ENCODE measurements at regions not wholly inside any gene's neighbourhood (a gene's known extent, or its start where the extent isn't known, plus 50 kb on each side); places are given as distances from the start of the nearest gene placed in this dataset.

DNA sequence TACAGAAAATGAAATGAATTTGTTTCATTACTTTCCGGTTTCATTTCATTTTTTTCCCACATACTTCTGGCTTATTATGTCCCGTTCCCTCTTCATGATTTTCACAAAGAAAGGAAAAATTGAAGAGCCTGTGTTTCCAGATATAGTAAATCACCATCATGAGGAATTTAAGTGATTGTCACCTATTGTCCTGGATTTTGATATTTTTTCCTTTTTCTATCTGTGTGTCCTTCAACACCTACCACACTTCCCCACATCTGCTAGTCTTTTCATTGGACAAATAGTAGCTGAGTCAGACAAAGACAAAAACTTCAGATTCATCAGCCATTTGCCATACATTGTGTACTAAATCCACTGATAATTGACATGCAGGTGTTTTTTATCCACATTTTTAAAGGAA, 258.2 kb upstream of the HSF2 start:
- TF ChIP-seq POLR2AphosphoS5 (IDR thresholded peaks at IDR 0.05): no peak
- TF ChIP-seq EP300 (IDR thresholded peaks at IDR 0.05): no peak
- TF ChIP-seq POLR2A (IDR thresholded peaks at IDR 0.05): no peak
- TF ChIP-seq, protein P1, sequence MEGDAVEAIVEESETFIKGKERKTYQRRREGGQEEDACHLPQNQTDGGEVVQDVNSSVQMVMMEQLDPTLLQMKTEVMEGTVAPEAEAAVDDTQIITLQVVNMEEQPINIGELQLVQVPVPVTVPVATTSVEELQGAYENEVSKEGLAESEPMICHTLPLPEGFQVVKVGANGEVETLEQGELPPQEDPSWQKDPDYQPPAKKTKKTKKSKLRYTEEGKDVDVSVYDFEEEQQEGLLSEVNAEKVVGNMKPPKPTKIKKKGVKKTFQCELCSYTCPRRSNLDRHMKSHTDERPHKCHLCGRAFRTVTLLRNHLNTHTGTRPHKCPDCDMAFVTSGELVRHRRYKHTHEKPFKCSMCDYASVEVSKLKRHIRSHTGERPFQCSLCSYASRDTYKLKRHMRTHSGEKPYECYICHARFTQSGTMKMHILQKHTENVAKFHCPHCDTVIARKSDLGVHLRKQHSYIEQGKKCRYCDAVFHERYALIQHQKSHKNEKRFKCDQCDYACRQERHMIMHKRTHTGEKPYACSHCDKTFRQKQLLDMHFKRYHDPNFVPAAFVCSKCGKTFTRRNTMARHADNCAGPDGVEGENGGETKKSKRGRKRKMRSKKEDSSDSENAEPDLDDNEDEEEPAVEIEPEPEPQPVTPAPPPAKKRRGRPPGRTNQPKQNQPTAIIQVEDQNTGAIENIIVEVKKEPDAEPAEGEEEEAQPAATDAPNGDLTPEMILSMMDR (IDR thresholded peaks at IDR 0.05): no peak
- ATAC-seq: no peak
- Histone ChIP-seq H3K9me3 (no peaks in the 10 kb centered on the region), H3K27ac (no peak overlapping the region), H3K27me3 (no peaks in the 10 kb centered on the region), H3K36me3 (no peaks in the 10 kb centered on the region), H3K4me3 (no peak overlapping the region), H3K4me1 (peaks cover 0 to 13% (median 0%) of the 10 kb centered on the region in 3 donors)
- WGBS, 2 donors (ENCODE audit: low coverage in 1 of 2): 77 to 83% methylated on average over 2 of the region's 2 CpGs

DNA sequence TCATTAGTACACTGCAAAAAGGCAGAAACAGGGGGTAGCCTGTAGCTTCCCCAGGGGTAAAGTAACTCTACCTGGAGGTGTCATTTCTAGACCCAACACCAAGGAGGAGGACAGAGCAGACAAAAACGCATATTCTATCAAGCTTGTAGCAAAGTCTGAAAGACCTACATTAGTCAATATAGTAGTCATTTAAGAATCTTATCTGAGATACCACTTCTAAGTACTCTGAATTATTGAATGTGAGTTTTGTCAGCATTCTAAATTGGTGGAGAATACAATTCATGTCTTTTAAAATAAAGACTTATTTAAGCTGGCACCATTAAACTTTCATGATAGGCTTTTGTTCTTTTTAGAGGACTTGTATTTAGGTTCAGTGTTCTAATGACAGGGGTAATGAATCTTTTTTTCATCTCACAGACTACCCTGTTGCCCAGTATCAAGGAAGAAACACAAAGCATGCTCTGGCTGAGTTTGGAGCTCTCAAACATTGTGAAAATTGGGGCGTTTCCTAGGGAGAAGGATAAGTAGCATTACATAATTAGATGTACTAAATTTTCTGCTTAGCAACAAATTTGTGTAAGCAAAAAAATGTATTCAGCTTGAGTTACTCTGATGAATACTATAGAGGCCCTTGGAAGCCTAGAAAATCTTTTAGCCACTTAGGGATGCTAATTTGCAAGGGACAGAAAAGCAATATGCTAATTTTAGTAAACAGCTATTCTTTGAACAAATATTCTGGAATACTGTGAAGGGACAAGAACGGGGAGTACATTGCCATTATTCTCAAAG, 255.4 kb upstream of the HSF2 start:
- no peaks in the 10 kb centered on the region for H3K9me3 ChIP-seq
- H3K4me3 ChIP-seq: no peak overlapping the region
- TF ChIP-seq POLR2AphosphoS5 (IDR thresholded peaks at IDR 0.05) (no peak), EP300 (IDR thresholded peaks at IDR 0.05) (no peak), POLR2A (IDR thresholded peaks at IDR 0.05) (no peak)
- TF ChIP-seq, protein P1 (IDR thresholded peaks at IDR 0.05): no peak
- H3K27me3 ChIP-seq: no peaks in the 10 kb centered on the region
- H3K36me3 ChIP-seq: no peaks in the 10 kb centered on the region
- WGBS, 2 donors (ENCODE audit: low coverage in 1 of 2): 63 to 71% methylated on average over 3 of the region's 3 CpGs
- peaks cover 0 to 24% (median 7%) of the 10 kb centered on the region in 3 donors for H3K4me1 ChIP-seq
- no peak for ATAC-seq
- no peak overlapping the region for H3K27ac ChIP-seq

DNA sequence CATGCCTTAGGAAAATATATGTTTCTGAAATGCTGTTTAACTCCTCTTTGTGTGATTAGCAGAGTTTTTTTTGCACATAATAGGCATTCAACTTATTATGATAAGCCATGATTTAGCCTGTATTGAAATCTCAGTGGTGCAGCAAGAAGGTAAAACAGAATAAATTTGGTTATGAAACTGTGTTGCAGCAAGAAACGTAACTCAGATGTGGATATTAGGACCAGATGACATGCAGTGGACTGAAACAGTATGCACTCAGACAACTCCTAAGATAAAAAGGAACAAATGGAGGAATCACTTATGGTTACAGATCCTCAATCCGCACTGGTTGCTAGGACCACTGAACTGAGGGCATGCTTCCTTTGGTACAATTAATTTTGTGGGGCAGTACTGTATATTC, 254.2 kb upstream of the HSF2 start:
- 78 to 94% methylated on average over 2 of the region's 2 CpGs for WGBS, 2 donors (ENCODE audit: low coverage in 1 of 2)
- no peak overlapping the region for H3K4me3 ChIP-seq
- no peak overlapping the region for H3K27ac ChIP-seq
- H3K36me3 ChIP-seq: no peaks in the 10 kb centered on the region
- H3K27me3 ChIP-seq: no peaks in the 10 kb centered on the region
- no peaks in the 10 kb centered on the region for H3K9me3 ChIP-seq
- TF ChIP-seq POLR2AphosphoS5 (IDR thresholded peaks at IDR 0.05) (no peak), POLR2A (IDR thresholded peaks at IDR 0.05) (no peak), EP300 (IDR thresholded peaks at IDR 0.05) (no peak)
- TF ChIP-seq, protein P1 (IDR thresholded peaks at IDR 0.05): no peak
- peaks cover 0 to 24% (median 7%) of the 10 kb centered on the region in 3 donors for H3K4me1 ChIP-seq
- no peak for ATAC-seq

DNA sequence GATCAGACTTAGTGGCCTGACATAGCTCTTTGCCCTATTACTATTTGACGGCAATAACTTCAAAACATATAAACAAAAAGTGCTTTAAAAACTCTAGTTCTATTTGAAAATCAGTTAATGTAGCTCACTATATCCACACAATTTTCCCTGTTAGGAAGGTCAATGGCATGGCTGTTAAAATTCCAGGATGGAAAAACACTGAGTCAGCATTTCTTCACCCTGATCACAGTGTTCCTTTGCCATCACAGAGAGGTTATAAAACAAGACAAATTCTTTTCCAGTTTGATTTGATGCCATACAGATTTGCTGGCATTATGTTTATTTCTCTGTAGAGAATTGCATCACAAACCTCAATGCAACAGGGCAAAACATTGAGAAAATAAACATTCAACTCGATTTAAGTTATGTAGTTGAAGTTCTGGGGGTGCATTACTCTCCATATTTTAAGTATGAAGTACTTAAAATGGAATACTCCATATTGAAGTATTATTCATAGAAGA, 253.7 kb upstream of the HSF2 start:
- TF ChIP-seq, protein P1 (IDR thresholded peaks at IDR 0.05): no peak
- TF ChIP-seq POLR2AphosphoS5 (IDR thresholded peaks at IDR 0.05): no peak
- TF ChIP-seq EP300 (IDR thresholded peaks at IDR 0.05): no peak
- TF ChIP-seq POLR2A (IDR thresholded peaks at IDR 0.05): no peak
- no peaks in the 10 kb centered on the region for H3K27me3 ChIP-seq

DNA sequence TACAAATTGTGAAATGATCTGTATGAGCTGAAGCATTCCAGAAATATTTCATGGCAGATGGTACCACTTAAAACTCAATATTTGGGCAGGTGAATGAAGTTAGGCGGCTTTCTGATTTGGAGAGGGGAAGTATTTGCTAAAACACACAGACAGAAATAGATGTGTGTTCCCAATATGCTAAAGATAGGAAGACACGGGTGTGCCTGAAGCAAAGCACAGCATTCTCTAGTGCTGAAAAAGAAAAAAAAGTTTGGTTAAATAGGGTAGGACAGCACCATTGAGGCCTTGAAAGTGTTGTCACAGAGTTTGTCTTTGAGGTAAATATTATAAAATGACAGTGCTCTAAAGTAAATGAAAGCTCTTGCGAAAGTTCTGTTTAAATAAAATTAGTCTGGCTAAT, 252.2 kb upstream of the HSF2 start:
- Histone ChIP-seq H3K4me3 (no peak overlapping the region), H3K9me3 (no peaks in the 10 kb centered on the region), H3K4me1 (peaks cover 0 to 34% (median 10%) of the 10 kb centered on the region in 3 donors), H3K27me3 (no peaks in the 10 kb centered on the region), H3K36me3 (no peaks in the 10 kb centered on the region), H3K27ac (peak overlapping the region; percentile 50 to 70 (median 63))
- no peak for TF ChIP-seq EP300 (IDR thresholded peaks at IDR 0.05)
- TF ChIP-seq, protein P1 (IDR thresholded peaks at IDR 0.05): no peak
- TF ChIP-seq POLR2A (IDR thresholded peaks at IDR 0.05): no peak
- 41 to 80% methylated on average over 3 of the region's 3 CpGs for WGBS, 2 donors (ENCODE audit: low coverage in 1 of 2)
- ATAC-seq: no peak

More for the DNA sequence above, 253.7 kb upstream of the HSF2 start:
- no peak for ATAC-seq
- 71 to 76% methylated on average over 2 of the region's 2 CpGs for WGBS, 2 donors (ENCODE audit: low coverage in 1 of 2)
- Histone ChIP-seq H3K36me3 (no peaks in the 10 kb centered on the region), H3K4me3 (no peak overlapping the region), H3K4me1 (peaks cover 0 to 24% (median 7%) of the 10 kb centered on the region in 3 donors), H3K27ac (no peak overlapping the region), H3K9me3 (no peaks in the 10 kb centered on the region)

Measured in gastroesophageal sphincter (tissue), 4 donors.